Umbilical cord (tissue), 1 donor: ENCODE measurements at regions not wholly inside any gene's neighbourhood (a gene's known extent, or its start where the extent isn't known, plus 50 kb on each side); places are given as distances from the start of the nearest gene placed in this dataset.
"Not testable (repeated sequence)": the region's sequence is repeated elsewhere in the genome, so short reads cannot be mapped to it uniquely, and the experiment has no call there.

Experiments
- DNase-seq: peaks from one replicate; pipeline ENCODE4 v3.0.0-alpha.2; 2015; ENCODE audit warnings: low spot score

DNA sequence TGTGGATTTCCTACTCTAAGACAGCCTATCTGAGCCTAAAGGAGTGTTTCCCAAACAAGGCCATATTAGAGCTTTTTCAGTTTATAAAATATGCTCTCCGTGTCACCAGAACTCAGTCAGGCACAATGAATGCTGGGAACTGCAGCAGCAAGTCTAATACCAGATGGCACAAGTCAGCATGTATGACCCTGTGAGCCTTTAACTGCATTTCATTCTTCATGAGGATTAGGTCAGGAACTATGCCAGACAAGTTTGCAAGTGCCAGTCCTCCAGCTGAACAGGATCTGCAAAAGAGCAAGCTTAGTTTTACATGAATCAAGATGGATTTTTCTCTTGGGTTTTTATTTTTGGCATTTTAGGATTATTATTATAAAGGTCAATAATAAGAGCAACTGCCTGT is 66.7 kb upstream of the SAMD5 start:
- DNase-seq: peak; percentile 74

DNA sequence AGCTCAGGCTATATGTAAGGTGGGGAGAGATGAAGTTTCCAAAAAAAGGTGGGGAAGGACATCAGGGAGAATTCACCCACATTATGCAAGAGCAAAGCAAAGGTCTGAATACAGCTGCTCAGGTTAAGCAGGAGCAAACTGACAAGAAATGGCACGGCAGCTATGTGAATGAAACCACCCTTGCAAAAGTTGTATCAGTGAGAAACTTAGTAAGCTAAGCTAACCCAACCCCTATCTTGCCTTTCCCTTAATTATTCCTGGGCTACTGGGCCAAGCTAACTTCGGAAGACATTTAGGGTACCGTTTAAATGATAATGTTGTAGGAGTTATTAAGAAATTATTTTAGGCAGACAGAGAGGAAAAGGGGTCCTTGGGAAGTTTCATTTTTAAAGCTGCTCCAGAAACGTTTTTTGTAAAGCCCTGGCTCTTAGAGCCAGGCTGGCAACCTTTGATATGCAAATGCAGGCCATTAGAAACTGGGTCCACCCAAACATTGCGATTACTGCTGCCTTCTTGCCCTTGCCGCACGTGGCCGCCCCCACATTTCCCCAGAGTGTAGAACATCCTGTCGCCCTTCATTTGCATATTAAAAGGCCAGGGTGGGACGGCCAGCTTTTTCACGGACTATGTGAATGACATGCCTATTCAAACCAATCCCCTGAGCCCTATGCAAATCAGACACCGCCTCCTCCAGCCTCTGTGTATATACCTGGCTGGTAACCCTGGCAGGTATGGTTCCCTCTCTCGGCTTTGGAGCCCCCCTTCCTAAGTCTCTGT is 60.5 kb upstream of the SAMD5 start:
- DNase-seq: no peak

DNA sequence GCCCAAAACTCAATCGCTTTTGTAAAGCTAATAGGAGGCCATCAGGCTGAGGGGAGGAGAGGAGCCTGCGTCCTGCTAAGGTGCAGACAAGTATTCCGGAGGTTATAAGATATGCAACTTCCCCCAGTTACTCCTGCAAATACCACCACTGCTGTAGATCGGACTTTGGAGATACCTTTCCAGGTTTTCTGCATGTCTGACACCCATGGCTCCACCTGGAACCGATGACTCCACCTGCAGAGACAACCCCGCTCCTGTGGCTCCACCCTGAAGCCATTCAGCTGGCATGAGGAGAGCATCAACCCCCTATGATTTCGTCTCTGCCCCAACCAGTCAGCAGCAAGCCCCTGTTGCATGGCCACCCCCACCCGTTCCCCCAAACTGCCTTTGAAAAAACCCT is 59.7 kb upstream of the SAMD5 start:
- no peak for DNase-seq

DNA sequence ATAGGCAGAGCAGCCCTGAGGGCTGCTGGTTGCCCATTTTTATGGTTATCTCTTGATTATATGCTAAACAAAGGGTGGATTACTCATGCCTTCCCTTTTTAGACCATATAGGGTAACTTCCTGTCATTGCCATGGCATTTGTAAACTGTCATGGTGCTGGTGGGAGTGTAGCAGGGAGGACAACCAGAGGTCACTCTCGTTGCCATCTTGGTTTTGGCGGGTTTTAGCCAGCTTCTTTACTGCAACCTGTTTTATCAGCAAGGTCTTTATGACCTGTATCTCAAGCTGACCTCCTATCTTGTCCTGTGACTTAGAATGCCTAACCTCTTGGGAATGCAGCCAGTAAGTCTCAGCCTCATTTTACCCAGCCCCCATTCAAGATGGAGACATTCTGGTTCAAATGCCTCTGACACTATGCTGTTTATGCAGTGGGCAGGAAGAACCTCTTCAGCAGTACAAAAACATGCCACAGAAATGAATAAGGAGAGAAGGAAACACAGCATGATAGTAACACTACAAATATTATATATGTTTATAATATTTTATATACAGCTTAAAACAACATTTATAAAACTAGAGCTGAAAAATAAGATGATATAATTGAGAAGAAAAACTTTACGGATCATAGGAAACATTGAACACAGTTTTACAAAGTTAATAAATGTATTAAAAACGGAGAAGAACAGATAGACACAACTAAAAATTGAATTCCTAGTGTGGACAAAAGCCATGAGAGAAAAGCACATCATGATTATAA is 58.9 kb upstream of the SAMD5 start:
- DNase-seq: no peak

DNA sequence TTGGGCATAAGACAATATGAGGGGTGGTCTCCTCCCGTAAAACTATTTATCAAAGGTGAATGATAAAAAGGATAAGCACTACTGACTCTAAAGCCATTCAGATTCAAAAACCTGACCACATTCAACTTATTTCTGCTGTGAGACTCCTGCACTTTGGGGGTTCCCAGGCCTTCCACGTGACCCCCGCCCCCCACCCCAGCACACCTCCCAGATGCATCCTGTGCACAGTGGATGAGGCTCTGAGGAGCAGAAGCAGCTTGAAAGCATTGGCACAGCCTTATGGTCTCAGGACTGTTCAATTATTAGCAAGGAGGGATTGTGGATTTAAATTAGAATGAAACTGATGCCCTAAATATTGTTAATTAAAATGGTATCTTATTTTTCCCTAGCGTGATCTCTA is 55.1 kb upstream of the SAMD5 start:
- no peak for DNase-seq

DNA sequence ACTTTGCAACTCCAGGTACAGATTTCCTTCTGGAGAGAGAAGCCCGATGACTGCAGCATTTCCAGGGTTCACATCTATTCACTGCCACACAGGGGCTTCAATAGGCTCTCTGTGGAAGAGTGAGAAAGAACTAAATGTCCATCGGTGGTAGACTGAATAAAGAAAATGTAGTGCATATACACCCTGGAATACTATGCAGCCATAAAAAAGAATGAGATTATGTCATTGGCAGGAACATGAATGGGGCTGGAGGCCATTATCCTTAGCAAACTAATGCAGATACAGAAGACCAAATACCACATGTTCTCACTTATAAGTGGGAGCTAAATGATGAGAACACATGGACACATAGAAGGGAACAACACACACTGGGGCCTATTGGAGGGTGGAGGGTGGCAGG is 53.6 kb upstream of the SAMD5 start:
- not testable (repeated sequence) for DNase-seq
